ENCODE measurements at regions not wholly inside any gene's neighbourhood (a gene's known extent, or its start where the extent isn't known, plus 50 kb on each side); places are given as distances from the start of the nearest gene placed in this dataset.

GRCh38 chr13:82791035-82791434 is 1091.2 kb downstream of the SLITRK1 start:
- TF ChIP-seq CTCF (conservative IDR thresholded peaks at IDR 0.05) (no peak), ZFX (IDR thresholded peaks at IDR 0.05) (no peak)
